Esophagus squamous epithelium (tissue), 5 donors: ENCODE measurements at regions not wholly inside any gene's neighbourhood (a gene's known extent, or its start where the extent isn't known, plus 50 kb on each side); places are given as distances from the start of the nearest gene placed in this dataset.

Source experiments
- DNase-seq: peaks from one replicate; lab custom pipeline; 2025; lab: John Stamatoyannopoulos, UW
- H3K27ac ChIP-seq, 4 donors: fragments of 200-600 bp; sonication (generic); one replicate each; pipeline ENCODE4 v1.5.1; 2016 to 2019; ENCODE audit warnings: mild to moderate bottlenecking in 1 of 4
- H3K27me3 ChIP-seq, 4 donors: fragments of 200-600 bp; sonication (generic); 1 replicate in 3 of 4; 2 replicates in 1 of 4; pipeline versions ENCODE4 v1.5.1 to v1.6.0; 2017 to 2021; ENCODE audit warnings: antibody characterized with exemption in 1 of 4
- H3K36me3 ChIP-seq, 3 donors: fragments of 200-600 bp; sonication (generic); one replicate each; pipeline ENCODE4 v1.5.1; 2016 to 2019
- H3K4me1 ChIP-seq, 3 donors: fragments of 200-600 bp; sonication (generic); one replicate each; pipeline ENCODE4 v1.5.1; 2017 to 2019
- H3K4me3 ChIP-seq, 4 donors: fragments of 200-600 bp; sonication (generic); 1 replicate in 3 of 4; 2 replicates in 1 of 4; pipeline ENCODE4 v1.5.1; 2016 to 2019; ENCODE audit warnings: mild to moderate bottlenecking in 2 of 4, moderate library complexity in 1 of 4
- H3K9me3 ChIP-seq, 3 donors: fragments of 200-600 bp; sonication (generic); one replicate each; pipeline ENCODE4 v1.5.1; 2016 to 2019
- POLR2A ChIP-seq, 4 donors: fragments of 450-650 bp; IDR thresholded peaks; one replicate each; pipeline ENCODE4 v1.6.1; 2017; ENCODE audit warnings: antibody characterized with exemption in 4 of 4, mild to moderate bottlenecking in 4 of 4, moderate library complexity in 3 of 4
- WGBS, 2 donors: methylation state at CpG; one replicate each; pipeline ENCODE4 v1.1.5; 2018; 5-methylcytosine and 5-hydroxymethylcytosine counted together
- intact Hi-C: fragments of 100-400 bp; cut with DNase I; formaldehyde crosslinking; loops from one replicate; pipeline ENCODE4 v1.15.0; 2022
- TF ChIP-seq, protein P1 (sequence below), 6 experiments: fragments of 450-650 bp in 4 of 6; fragments of 200-600 bp in 2 of 6; sonication (generic) in 2 of 6; IDR thresholded peaks; one replicate each; pipeline ENCODE4 v1.5.1; 2016 to 2019; ENCODE audit warnings: antibody characterized with exemption in 6 of 6, mild to moderate bottlenecking in 4 of 6, moderate library complexity in 4 of 6
- donor health status: DM: yes; HTN: yes; CAD: no.

DNA sequence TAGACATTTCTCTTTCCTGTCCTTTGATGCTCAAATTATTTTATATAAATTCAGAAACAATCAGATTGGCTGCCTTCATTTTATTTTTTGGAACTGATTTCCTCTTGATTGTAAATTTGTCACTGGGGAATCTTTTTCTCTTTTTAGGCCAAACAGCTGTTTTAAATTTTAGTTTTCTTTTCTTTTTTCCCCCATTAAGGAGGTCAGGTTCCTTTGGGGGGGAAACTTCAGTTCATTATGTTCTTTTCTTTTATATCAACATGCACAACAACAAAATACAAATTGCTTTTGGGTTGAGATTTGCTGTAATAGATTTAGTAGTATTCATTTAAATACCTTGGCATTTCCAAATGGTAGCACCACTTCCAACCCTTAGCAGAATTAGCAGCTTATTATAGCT, 264.8 kb upstream of the SPRY2 start:
- no peaks in the 10 kb centered on the region for H3K9me3 ChIP-seq
- no peaks in the 10 kb centered on the region for H3K36me3 ChIP-seq
- intact Hi-C loops, result no loop called here
- no peak for DNase-seq
- no peak overlapping the region for H3K27ac ChIP-seq
- H3K27me3 ChIP-seq, result no peaks in the 10 kb centered on the region
- no peaks in the 10 kb centered on the region for H3K4me1 ChIP-seq
- TF ChIP-seq, protein P1, sequence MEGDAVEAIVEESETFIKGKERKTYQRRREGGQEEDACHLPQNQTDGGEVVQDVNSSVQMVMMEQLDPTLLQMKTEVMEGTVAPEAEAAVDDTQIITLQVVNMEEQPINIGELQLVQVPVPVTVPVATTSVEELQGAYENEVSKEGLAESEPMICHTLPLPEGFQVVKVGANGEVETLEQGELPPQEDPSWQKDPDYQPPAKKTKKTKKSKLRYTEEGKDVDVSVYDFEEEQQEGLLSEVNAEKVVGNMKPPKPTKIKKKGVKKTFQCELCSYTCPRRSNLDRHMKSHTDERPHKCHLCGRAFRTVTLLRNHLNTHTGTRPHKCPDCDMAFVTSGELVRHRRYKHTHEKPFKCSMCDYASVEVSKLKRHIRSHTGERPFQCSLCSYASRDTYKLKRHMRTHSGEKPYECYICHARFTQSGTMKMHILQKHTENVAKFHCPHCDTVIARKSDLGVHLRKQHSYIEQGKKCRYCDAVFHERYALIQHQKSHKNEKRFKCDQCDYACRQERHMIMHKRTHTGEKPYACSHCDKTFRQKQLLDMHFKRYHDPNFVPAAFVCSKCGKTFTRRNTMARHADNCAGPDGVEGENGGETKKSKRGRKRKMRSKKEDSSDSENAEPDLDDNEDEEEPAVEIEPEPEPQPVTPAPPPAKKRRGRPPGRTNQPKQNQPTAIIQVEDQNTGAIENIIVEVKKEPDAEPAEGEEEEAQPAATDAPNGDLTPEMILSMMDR (IDR thresholded peaks at IDR 0.05), result no peak
- no peak for TF ChIP-seq POLR2A (IDR thresholded peaks at IDR 0.05)
- no peak overlapping the region for H3K4me3 ChIP-seq

- H3K27me3 ChIP-seq, result no peaks in the 10 kb centered on the region
- no peak overlapping the region for H3K27ac ChIP-seq
- H3K36me3 ChIP-seq, result no peaks in the 10 kb centered on the region
- 69 to 80% methylated on average over 2 of the region's 2 CpGs for WGBS, 2 donors
- no peak for DNase-seq
- H3K4me1 ChIP-seq, result no peaks in the 10 kb centered on the region
- no peaks in the 10 kb centered on the region for H3K9me3 ChIP-seq
- intact Hi-C loops, result no loop called here
- no peak for TF ChIP-seq POLR2A (IDR thresholded peaks at IDR 0.05)
- TF ChIP-seq, protein P1 (IDR thresholded peaks at IDR 0.05), result no peak
- no peak overlapping the region for H3K4me3 ChIP-seq
Observed at GRCh38 chr13:80605011-80605410, 264.1 kb upstream of the SPRY2 start.

GRCh38 chr13:80604098-80604497, 263.2 kb upstream of the SPRY2 start:
- no peaks in the 10 kb centered on the region for H3K36me3 ChIP-seq
- H3K27me3 ChIP-seq, result no peaks in the 10 kb centered on the region
- intact Hi-C loops, result no loop called here
- no peak for DNase-seq
- H3K4me1 ChIP-seq, result no peaks in the 10 kb centered on the region
- no peak overlapping the region for H3K27ac ChIP-seq
- no peak for TF ChIP-seq POLR2A (IDR thresholded peaks at IDR 0.05)
- TF ChIP-seq, protein P1 (IDR thresholded peaks at IDR 0.05), result no peak
- 66 to 74% methylated on average over 3 of the region's 3 CpGs for WGBS, 2 donors
- H3K9me3 ChIP-seq, result no peaks in the 10 kb centered on the region
- H3K4me3 ChIP-seq, result no peak overlapping the region

GRCh38 chr13:80603351-80603750, 262.4 kb upstream of the SPRY2 start:
- 42 to 43% methylated on average over 1 of the region's 1 CpG for WGBS, 2 donors
- H3K9me3 ChIP-seq, result no peaks in the 10 kb centered on the region
- intact Hi-C loops, result no loop called here
- no peaks in the 10 kb centered on the region for H3K4me1 ChIP-seq
- TF ChIP-seq POLR2A (IDR thresholded peaks at IDR 0.05), result no peak
- TF ChIP-seq, protein P1 (IDR thresholded peaks at IDR 0.05), result no peak
- H3K27ac ChIP-seq, result no peak overlapping the region
- no peak overlapping the region for H3K4me3 ChIP-seq
- H3K36me3 ChIP-seq, result no peaks in the 10 kb centered on the region
- no peaks in the 10 kb centered on the region for H3K27me3 ChIP-seq
- no peak for DNase-seq

DNA sequence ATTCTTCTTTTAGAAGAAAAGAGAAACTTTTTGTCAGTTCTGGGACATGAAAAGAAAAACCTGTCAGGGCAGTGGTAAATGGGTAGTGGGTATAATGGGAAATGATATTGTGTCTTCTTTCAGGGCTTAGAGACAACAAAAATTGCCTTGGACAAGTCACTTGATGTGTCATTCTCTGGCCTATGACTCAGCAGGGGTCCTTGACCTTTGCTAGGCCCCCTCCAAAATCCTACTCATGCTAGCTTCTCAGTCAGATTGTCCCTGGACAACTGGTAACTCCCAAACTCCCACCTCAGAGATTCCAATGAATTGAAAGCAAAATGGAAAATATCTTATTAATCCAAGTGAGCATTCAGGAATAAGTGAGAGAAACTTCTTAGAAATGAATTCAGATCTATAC, 258.8 kb upstream of the SPRY2 start:
- no peaks in the 10 kb centered on the region for H3K4me1 ChIP-seq
- DNase-seq, result no peak
- H3K36me3 ChIP-seq, result no peaks in the 10 kb centered on the region
- no peak overlapping the region for H3K4me3 ChIP-seq
- intact Hi-C loops, result no loop called here
- no peaks in the 10 kb centered on the region for H3K9me3 ChIP-seq
- no peak for TF ChIP-seq POLR2A (IDR thresholded peaks at IDR 0.05)
- TF ChIP-seq, protein P1 (IDR thresholded peaks at IDR 0.05), result no peak
- H3K27me3 ChIP-seq, result no peaks in the 10 kb centered on the region
- H3K27ac ChIP-seq, result no peak overlapping the region
